PC-9 (cell line): ENCODE measurements at regions not wholly inside any gene's neighbourhood (a gene's known extent, or its start where the extent isn't known, plus 50 kb on each side); places are given as distances from the start of the nearest gene placed in this dataset.

Source experiments
- CTCF ChIP-seq: fragments of 200-600 bp; sonication (generic); conservative IDR thresholded peaks from 2 replicates; pipeline ENCODE4 v1.6.1; 2017; ENCODE audit warnings: mixed run types, antibody characterized with exemption, mild to moderate bottlenecking, moderate library complexity
- EZH2 ChIP-seq: fragments of 200-600 bp; sonication (generic); IDR thresholded peaks from 2 replicates; pipeline ENCODE4 v1.8.0; 2017; ENCODE audit warnings: antibody characterized with exemption, low read depth

GRCh38 chr9:82110881-82111280 is 122.3 kb downstream of the SPATA31D1 start:
- TF ChIP-seq CTCF, result no peak
- no peak for TF ChIP-seq EZH2
